Caco-2 (cell line): ENCODE measurements at regions not wholly inside any gene's neighbourhood (a gene's known extent, or its start where the extent isn't known, plus 50 kb on each side); places are given as distances from the start of the nearest gene placed in this dataset.
"Not testable (repeated sequence)": the region's sequence is repeated elsewhere in the genome, so short reads cannot be mapped to it uniquely, and the experiment has no call there.

Experiments used
- BruUV-seq: library from RNA; stranded (reverse); fragments of 400-500 nt; replicated peaks from 2 replicates; lab custom pipeline; 2021; lab: Mats Ljungman, UMichigan
- CTCF ChIA-PET: fragments of 300-600 bp; sonication (Branson Sonifier 250); formaldehyde crosslinking; loops from one replicate; lab custom pipeline; 2022; ENCODE audit warnings: antibody characterized with exemption; lab: Charles Lee
- POLR2A ChIA-PET: fragments of 300-600 bp; sonication (Branson Sonifier 250); formaldehyde crosslinking; loops from one replicate; lab custom pipeline; 2022; ENCODE audit warnings: antibody characterized with exemption; lab: Charles Lee
- DNase-seq, 2 experiments: peaks; one replicate each; pipeline versions ENCODE4 v3.0.0 to v3.0.0-alpha.2; 2020 to 2022
- H3K27me3 ChIP-seq: replicated peaks from 2 replicates; pipeline ENCODE4 v1.6.0; 2011; ENCODE audit warnings: low read length; ENCODE audit not compliant: control insufficient read depth, insufficient read depth
- H3K36me3 ChIP-seq: 2 replicates; pipeline ENCODE4 v1.5.1; 2011; ENCODE audit warnings: low read length; ENCODE audit not compliant: control insufficient read depth, insufficient read depth
- H3K4me1 ChIP-seq: fragments of 250-450 bp; sonication (Bioruptor Pico); 2 replicates; pipeline ENCODE4 v1.5.1; 2020; ENCODE audit warnings: mild to moderate bottlenecking
- H3K4me3 ChIP-seq: 2 replicates; pipeline ENCODE4 v1.5.1; 2011; ENCODE audit warnings: low read depth, mild to moderate bottlenecking, control low read depth, low read length
- H3K9me3 ChIP-seq: fragments of 250-450 bp; sonication (Bioruptor Pico); 2 replicates; pipeline ENCODE4 v1.5.1; 2020; ENCODE audit warnings: mild to moderate bottlenecking, moderate library complexity
- H3K27ac Mint-ChIP-seq: one replicate; pipeline ENCODE4 v1.8.0; 2022; ENCODE audit warnings: mixed read lengths; ENCODE audit not compliant: unreplicated experiment
- H3K27me3 Mint-ChIP-seq: one replicate; pipeline ENCODE4 v1.8.0; 2022; ENCODE audit warnings: mixed read lengths; ENCODE audit not compliant: insufficient read depth, unreplicated experiment
- H3K36me3 Mint-ChIP-seq: one replicate; pipeline ENCODE4 v1.8.0; 2022; ENCODE audit warnings: mild to moderate bottlenecking, mixed read lengths; ENCODE audit not compliant: insufficient read depth, unreplicated experiment
- H3K4me1 Mint-ChIP-seq: one replicate; pipeline ENCODE4 v1.8.0; 2022; ENCODE audit warnings: low read depth, mixed read lengths; ENCODE audit not compliant: unreplicated experiment
- H3K4me3 Mint-ChIP-seq: one replicate; pipeline ENCODE4 v1.8.0; 2022; ENCODE audit warnings: mild to moderate bottlenecking, moderate library complexity, mixed read lengths; ENCODE audit not compliant: unreplicated experiment
- H3K9me3 Mint-ChIP-seq: one replicate; pipeline ENCODE4 v1.8.0; 2022; ENCODE audit warnings: mixed read lengths; ENCODE audit not compliant: unreplicated experiment
- intact Hi-C: fragments of 100-400 bp; cut with micrococcal nuclease; formaldehyde crosslinking; loops from one replicate; pipeline ENCODE4 v1.10.0; 2022; ENCODE audit not compliant: unreplicated experiment

GRCh38 chr14:19132013-19132835, 165.0 kb downstream of the POTEM start:
- H3K36me3 ChIP-seq, CTCF ChIA-PET, H3K4me1 ChIP-seq, H3K4me3 ChIP-seq, intact Hi-C loops, H3K4me3 Mint-ChIP-seq, H3K9me3 ChIP-seq, H3K27me3 ChIP-seq, POLR2A ChIA-PET, H3K36me3 Mint-ChIP-seq, H3K27me3 Mint-ChIP-seq, H3K27ac Mint-ChIP-seq, BruUV-seq, H3K4me1 Mint-ChIP-seq, H3K9me3 Mint-ChIP-seq: not testable (repeated sequence)
- peak in 1 of 2 experiments; percentile 15 for DNase-seq

- H3K9me3 ChIP-seq, H3K4me1 Mint-ChIP-seq, H3K36me3 ChIP-seq, DNase-seq, H3K27me3 ChIP-seq, BruUV-seq, H3K27ac Mint-ChIP-seq, intact Hi-C loops, H3K4me3 Mint-ChIP-seq, H3K4me3 ChIP-seq, CTCF ChIA-PET, H3K9me3 Mint-ChIP-seq, H3K27me3 Mint-ChIP-seq, H3K4me1 ChIP-seq, POLR2A ChIA-PET, H3K36me3 Mint-ChIP-seq: not testable (repeated sequence)
These were observed 165.5 kb downstream of the POTEM start for GRCh38 chr14:19132836-19133120.

- H3K27me3 ChIP-seq, H3K9me3 ChIP-seq, H3K27ac Mint-ChIP-seq, H3K27me3 Mint-ChIP-seq, CTCF ChIA-PET, H3K36me3 Mint-ChIP-seq, H3K9me3 Mint-ChIP-seq, H3K4me3 ChIP-seq, H3K4me1 Mint-ChIP-seq, H3K4me1 ChIP-seq, POLR2A ChIA-PET, H3K4me3 Mint-ChIP-seq, DNase-seq, intact Hi-C loops, BruUV-seq, H3K36me3 ChIP-seq: not testable (repeated sequence)
These were observed 190.0 kb downstream of the POTEM start for GRCh38 chr14:19157106-19157709.

GRCh38 chr14:19158012-19158411, 190.8 kb downstream of the POTEM start:
- intact Hi-C loops, H3K4me3 ChIP-seq, H3K27me3 Mint-ChIP-seq, BruUV-seq, H3K4me1 ChIP-seq, H3K4me3 Mint-ChIP-seq, H3K9me3 ChIP-seq, H3K27ac Mint-ChIP-seq, POLR2A ChIA-PET, H3K4me1 Mint-ChIP-seq, CTCF ChIA-PET, H3K9me3 Mint-ChIP-seq, H3K36me3 Mint-ChIP-seq, H3K27me3 ChIP-seq, DNase-seq, H3K36me3 ChIP-seq: not testable (repeated sequence)

- H3K9me3 ChIP-seq, H3K27me3 Mint-ChIP-seq, H3K4me3 ChIP-seq, H3K4me1 ChIP-seq, intact Hi-C loops, H3K27me3 ChIP-seq, H3K36me3 ChIP-seq, H3K9me3 Mint-ChIP-seq, H3K36me3 Mint-ChIP-seq, POLR2A ChIA-PET, BruUV-seq, CTCF ChIA-PET, DNase-seq, H3K4me3 Mint-ChIP-seq, H3K4me1 Mint-ChIP-seq, H3K27ac Mint-ChIP-seq: not testable (repeated sequence)
These were observed 191.4 kb downstream of the POTEM start for GRCh38 chr14:19158588-19158987.

- H3K9me3 Mint-ChIP-seq, H3K4me1 Mint-ChIP-seq, H3K36me3 Mint-ChIP-seq, CTCF ChIA-PET, H3K4me3 Mint-ChIP-seq, H3K27me3 ChIP-seq, intact Hi-C loops, DNase-seq, POLR2A ChIA-PET, H3K4me3 ChIP-seq, H3K27me3 Mint-ChIP-seq, H3K4me1 ChIP-seq, H3K9me3 ChIP-seq, H3K36me3 ChIP-seq, H3K27ac Mint-ChIP-seq, BruUV-seq: not testable (repeated sequence)
These were observed 191.9 kb downstream of the POTEM start for GRCh38 chr14:19159003-19159625.

GRCh38 chr14:19160379-19160778, 193.1 kb downstream of the POTEM start:
- H3K9me3 ChIP-seq, H3K36me3 ChIP-seq, BruUV-seq, H3K4me3 Mint-ChIP-seq, H3K4me1 ChIP-seq, H3K27me3 ChIP-seq, H3K4me3 ChIP-seq, DNase-seq, H3K36me3 Mint-ChIP-seq, H3K4me1 Mint-ChIP-seq, CTCF ChIA-PET, intact Hi-C loops, H3K27me3 Mint-ChIP-seq, H3K9me3 Mint-ChIP-seq, POLR2A ChIA-PET, H3K27ac Mint-ChIP-seq: not testable (repeated sequence)
